HG03103 (cell line): ENCODE measurements at regions not wholly inside any gene's neighbourhood (a gene's known extent, or its start where the extent isn't known, plus 50 kb on each side); places are given as distances from the start of the nearest gene placed in this dataset.
"Not testable (repeated sequence)": the region's sequence is repeated elsewhere in the genome, so short reads cannot be mapped to it uniquely, and the experiment has no call there.

ENCODE experiments used
- ATAC-seq: cut with Tn5 transposase; IDR thresholded peaks from one replicate; pipeline ENCODE4 v1.9.1; 2021; ENCODE audit warnings: low read depth; ENCODE audit not compliant: unreplicated experiment

GRCh38 chr4:155025762-155026457 lies 182.5 kb upstream of the NPY2R start:
- peak; percentile 96 for ATAC-seq

GRCh38 chr4:155026715-155027114 lies 181.7 kb upstream of the NPY2R start:
- ATAC-seq: no peak

- no peak for ATAC-seq
Observed at GRCh38 chr4:155032521-155033229, 175.8 kb upstream of the NPY2R start.

- ATAC-seq: no peak
Observed at GRCh38 chr4:155033604-155034003, 174.8 kb upstream of the NPY2R start.

GRCh38 chr4:155037031-155037430 lies 171.4 kb upstream of the NPY2R start:
- no peak for ATAC-seq

GRCh38 chr4:155038459-155038858 lies 170.0 kb upstream of the NPY2R start:
- no peak for ATAC-seq

GRCh38 chr4:155039162-155039561 lies 169.3 kb upstream of the NPY2R start:
- no peak for ATAC-seq

- no peak for ATAC-seq
Observed at GRCh38 chr4:155040031-155040430, 168.4 kb upstream of the NPY2R start.

GRCh38 chr4:155042014-155042413 lies 166.4 kb upstream of the NPY2R start:
- ATAC-seq: no peak

GRCh38 chr4:155044251-155044650 lies 164.2 kb upstream of the NPY2R start:
- ATAC-seq: not testable (repeated sequence)

- no peak for ATAC-seq
Observed at GRCh38 chr4:155047755-155048154, 160.7 kb upstream of the NPY2R start.

- not testable (repeated sequence) for ATAC-seq
Observed at GRCh38 chr4:155054042-155054441, 154.4 kb upstream of the NPY2R start.

GRCh38 chr4:155060419-155060818 lies 148.0 kb upstream of the NPY2R start:
- ATAC-seq: no peak

- no peak for ATAC-seq
Observed at GRCh38 chr4:155060873-155061272, 147.6 kb upstream of the NPY2R start.

GRCh38 chr4:155062948-155063347 lies 145.5 kb upstream of the NPY2R start:
- no peak for ATAC-seq

GRCh38 chr4:155064934-155065333 lies 143.5 kb upstream of the NPY2R start:
- ATAC-seq: not testable (repeated sequence)

GRCh38 chr4:155066871-155067270 lies 141.6 kb upstream of the NPY2R start:
- ATAC-seq: no peak

- ATAC-seq: no peak
Observed at GRCh38 chr4:155071962-155072361, 136.5 kb upstream of the NPY2R start.

- no peak for ATAC-seq
Observed at GRCh38 chr4:155072417-155072816, 136.0 kb upstream of the NPY2R start.

- no peak for ATAC-seq
Observed at GRCh38 chr4:155073852-155074251, 134.6 kb upstream of the NPY2R start.

- ATAC-seq: no peak
Observed at GRCh38 chr4:155076256-155076785, 132.1 kb upstream of the NPY2R start.
